HG03354 (cell line): ENCODE measurements at regions not wholly inside any gene's neighbourhood (a gene's known extent, or its start where the extent isn't known, plus 50 kb on each side); places are given as distances from the start of the nearest gene placed in this dataset.
"Not testable (repeated sequence)": the region's sequence is repeated elsewhere in the genome, so short reads cannot be mapped to it uniquely, and the experiment has no call there.

Experiments
- ATAC-seq: cut with Tn5 transposase; IDR thresholded peaks from one replicate; pipeline ENCODE4 v1.9.1; 2021; ENCODE audit warnings: mild to moderate bottlenecking; ENCODE audit not compliant: unreplicated experiment, poor library complexity, severe bottlenecking

DNA sequence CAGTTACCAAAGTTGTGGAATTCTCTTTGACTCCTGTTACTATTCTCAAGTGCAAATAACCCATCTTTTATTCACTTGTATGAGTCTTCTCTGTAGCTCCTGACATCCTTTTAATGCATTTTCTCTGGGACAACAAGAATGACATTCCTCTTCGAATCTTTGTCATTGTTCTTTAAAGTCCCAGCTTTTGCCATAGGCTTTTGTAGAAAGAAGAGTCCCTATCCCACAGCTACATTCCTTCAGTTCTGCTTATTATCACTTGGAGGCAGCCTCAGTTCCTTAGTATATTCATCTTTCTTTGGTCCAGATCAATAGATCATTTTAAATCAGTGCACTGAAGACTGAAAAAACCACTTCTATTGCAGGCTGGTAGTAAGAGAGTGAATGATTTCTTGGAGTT, 560.2 kb downstream of the DACH1 start:
- no peak for ATAC-seq

GRCh38 chr13:71304861-71305260, 562.1 kb downstream of the DACH1 start:
- ATAC-seq, result no peak

DNA sequence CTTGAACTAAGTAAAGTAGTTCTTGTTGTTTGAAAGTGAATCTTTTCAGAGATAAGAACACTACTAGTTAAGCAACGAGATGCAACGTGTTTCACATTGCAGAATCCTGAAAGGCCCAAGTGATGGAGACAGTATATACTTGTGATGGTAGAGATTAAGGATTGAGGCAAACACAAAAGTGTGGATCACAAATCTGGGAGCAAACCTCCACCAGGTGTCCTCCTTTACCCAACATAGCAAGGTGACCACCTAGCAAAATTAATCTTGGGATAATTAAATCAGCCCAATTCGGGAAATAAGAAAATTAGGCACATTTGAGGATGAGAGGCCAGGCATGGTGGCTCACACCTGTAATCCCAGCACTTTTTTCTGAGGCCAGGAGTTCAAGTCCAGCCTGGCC, 563.9 kb downstream of the DACH1 start:
- ATAC-seq, result no peak

GRCh38 chr13:71300602-71301001, 566.4 kb downstream of the DACH1 start:
- ATAC-seq, result no peak

- ATAC-seq, result peak; percentile 10
Observed at GRCh38 chr13:71291842-71292146, 575.2 kb downstream of the DACH1 start.

- ATAC-seq, result peak; percentile 86
Observed at GRCh38 chr13:71290963-71291841, 575.8 kb downstream of the DACH1 start.

- ATAC-seq, result not testable (repeated sequence)
Observed at GRCh38 chr13:71289980-71290379, 577.0 kb downstream of the DACH1 start.

- no peak for ATAC-seq
Observed at GRCh38 chr13:71285700-71286099, 581.3 kb downstream of the DACH1 start.

DNA sequence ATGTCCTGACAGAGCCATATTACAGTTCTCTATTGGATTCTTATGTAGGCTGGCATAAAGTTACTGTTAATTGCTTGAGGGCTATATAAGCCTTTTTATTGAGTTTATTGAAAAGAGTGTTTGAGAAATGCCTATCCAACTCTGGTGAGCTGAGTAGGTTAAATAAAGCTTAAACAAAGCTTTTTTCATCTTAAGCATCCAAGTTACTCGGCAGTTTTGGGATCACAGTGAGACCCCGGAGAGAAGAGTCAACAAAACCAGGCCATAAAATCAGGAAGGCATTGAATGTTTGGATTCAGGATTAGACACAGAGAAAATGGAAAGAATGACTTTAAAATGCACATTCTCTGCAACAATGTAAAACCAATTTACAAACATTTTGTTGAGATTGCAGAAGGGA, 588.5 kb downstream of the DACH1 start:
- no peak for ATAC-seq

DNA sequence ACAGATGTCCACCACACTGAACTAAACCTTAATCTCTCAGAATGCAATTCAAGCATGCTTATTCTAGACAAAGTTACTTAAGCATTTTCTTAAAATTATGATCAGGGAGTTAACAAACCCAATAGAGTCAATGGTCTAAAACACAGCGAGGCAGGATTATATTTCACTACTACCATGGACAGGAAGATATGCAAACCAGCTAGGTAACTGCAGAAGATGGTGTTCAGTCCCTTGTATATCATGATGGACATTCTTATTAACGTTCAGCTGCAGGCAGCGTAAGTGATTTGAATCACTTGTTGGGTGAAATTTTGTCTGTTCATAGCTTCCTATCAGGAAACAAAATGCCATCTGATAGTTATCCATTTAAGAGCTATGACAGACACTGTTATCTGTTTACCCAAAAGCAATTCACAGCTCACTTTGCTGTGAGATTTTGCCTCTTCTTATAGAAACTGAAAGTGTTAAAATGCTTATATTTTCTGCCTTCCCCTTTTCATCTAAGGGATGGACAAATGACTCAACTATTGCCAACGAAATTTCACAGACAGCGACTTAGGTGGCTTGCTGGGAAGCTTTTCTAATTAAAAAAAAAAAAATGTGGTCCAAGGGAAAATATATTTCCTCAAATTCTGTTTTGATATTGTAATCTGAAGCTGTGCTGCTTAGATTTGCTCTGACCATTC, 591.9 kb downstream of the DACH1 start:
- peak; percentile 77 for ATAC-seq

DNA sequence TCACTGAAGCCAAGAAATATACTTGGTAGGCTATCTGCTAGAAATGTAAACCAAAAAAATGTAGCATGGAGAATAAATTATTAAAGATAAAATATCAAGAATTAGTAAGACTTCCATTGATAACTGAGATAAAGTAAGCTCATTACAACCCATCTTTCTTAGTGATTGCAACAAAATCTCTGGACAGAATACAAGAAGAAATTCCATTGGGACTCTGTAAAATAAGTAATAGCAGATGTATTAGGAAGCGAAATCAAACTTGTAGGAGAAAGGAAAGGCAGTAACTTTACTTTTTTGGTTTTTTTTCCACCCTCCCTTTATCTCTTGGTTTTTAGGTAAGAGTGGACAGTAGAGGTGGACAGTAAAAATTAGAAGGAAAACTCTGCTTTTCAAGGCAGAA, 605.7 kb downstream of the DACH1 start:
- ATAC-seq, result no peak

GRCh38 chr13:71260246-71260645, 606.8 kb downstream of the DACH1 start:
- ATAC-seq, result no peak

DNA sequence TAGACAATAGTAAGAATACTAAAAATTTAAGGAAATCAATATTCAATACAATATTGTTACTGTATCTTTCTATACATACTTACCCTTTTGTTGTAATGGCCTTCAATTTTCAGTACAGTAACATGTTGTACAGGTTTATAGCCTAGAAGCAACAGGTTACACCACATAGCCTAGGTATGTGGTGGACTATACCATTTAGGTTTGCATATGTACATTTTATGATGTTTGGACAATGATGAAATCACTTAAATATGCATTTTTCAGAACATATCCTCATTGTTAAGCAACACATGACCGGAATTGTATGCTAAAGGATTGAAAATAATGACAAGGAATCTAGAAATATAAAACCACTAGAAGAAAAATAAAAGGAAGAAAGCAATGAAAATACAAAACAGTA, 611.4 kb downstream of the DACH1 start:
- ATAC-seq, result no peak

DNA sequence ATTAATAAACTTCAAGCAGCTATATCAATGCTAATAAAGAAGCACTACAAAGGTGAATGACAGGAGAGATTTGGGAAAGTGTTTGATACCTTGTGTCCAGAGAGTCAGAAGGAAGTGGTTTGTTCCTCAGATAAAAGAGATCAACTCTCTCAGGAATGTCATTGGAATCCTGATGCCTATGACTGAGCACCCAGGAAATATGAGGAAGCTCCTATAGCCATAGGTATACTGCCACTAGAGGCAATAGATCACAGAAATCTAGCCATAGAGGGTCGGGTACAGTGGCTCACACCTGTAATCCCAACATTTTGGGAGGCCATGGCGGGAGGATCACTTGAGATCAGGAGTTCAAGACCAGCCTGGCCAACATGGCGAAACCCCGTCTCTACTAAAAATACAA, 612.6 kb downstream of the DACH1 start:
- ATAC-seq, result no peak

GRCh38 chr13:71252184-71252704, 614.8 kb downstream of the DACH1 start:
- ATAC-seq, result no peak

DNA sequence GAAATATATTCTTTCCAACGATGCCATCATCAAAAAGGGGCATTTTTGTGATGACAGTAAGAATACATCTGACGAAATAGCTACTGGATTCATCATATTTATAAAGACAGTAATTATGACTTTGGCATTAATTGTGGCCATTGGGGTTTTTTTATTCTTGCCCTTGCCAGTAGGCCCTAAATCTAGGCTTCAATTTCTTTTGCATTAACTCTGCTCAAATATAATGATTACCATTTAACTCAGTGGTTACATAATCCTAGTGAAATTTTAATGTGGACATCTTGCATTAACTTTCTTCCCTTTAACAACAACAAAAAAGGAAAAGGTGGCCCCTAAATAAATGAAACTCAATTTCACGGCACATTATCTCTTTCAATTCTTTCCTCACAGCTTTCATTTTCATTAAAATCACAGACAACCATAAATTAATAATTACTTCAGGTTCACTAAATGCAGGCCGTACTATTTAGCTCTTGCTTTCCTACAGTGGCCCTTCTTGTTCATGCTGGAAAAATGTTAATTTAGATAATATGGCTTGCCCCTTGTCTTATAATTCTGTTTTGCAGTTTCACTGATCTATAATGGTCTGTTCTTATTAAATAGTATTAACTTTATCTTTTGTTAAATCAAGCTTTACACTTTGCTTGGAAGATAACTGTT, 615.6 kb downstream of the DACH1 start:
- no peak for ATAC-seq

- ATAC-seq, result no peak
Observed at GRCh38 chr13:71249011-71249410, 618.0 kb downstream of the DACH1 start.

DNA sequence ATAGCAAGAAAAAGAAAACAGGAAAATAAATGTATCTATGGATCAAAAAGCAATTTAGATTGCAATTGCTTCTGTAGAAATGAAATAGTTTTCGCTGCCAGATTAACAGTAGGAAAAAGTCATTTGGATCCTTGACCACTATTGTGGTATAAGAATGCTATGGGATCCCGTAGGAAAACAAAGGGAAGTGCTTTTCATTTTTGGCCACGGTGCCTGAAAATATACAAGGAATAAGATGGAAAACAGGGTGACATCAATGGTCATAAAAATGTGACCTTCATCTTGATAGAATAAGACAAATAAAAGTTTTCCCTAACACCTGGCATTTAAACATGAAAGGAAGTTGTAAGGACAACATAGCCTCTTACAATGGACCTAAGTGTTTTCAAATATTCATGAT, 622.8 kb downstream of the DACH1 start:
- no peak for ATAC-seq

DNA sequence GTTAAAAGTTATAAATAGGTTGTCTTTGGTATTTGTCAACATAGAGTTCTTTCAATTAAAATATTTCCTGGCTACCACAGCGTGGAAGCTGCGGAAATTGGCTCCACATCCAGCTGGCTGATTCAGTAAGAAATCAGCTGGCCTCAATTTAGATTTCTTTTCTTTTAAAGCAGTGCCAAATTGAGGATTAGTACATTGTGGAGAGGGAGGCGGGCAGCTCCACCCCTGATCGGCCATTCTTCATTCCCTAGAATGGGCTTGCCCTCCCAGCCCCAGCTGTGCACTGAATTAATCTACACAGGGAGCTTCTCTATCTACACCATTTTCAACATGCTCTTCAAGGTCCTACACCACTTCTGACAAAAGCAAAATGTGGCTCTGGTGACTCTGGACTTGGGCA, 624.8 kb downstream of the DACH1 start:
- no peak for ATAC-seq

- peak; percentile 58 for ATAC-seq
Observed at GRCh38 chr13:71240911-71241310, 626.1 kb downstream of the DACH1 start.

- ATAC-seq, result no peak
Observed at GRCh38 chr13:71237332-71237731, 629.7 kb downstream of the DACH1 start.
